T-helper 2 cell treated with Interferon-gamma antibody and Interleukin-4, amounts not matched to agents 5 μg/mL and 100 μg/mL, for 36 hours (primary cell): ENCODE measurements at regions not wholly inside any gene's neighbourhood (a gene's known extent, or its start where the extent isn't known, plus 50 kb on each side); places are given as distances from the start of the nearest gene placed in this dataset.

Source experiments
- DNase-seq: peaks from one replicate; pipeline ENCODE4 v3.0.0; 2021; ENCODE audit warnings: low spot score
- H3K27ac Mint-ChIP-seq: one replicate; pipeline ENCODE4 v1.8.0; 2021; ENCODE audit warnings: mild to moderate bottlenecking, mixed read lengths
- H3K27me3 Mint-ChIP-seq: one replicate; pipeline ENCODE4 v1.8.0; 2021; ENCODE audit warnings: low read depth, mixed read lengths
- H3K36me3 Mint-ChIP-seq: one replicate; pipeline ENCODE4 v1.8.0; 2021; ENCODE audit warnings: low read depth, mixed read lengths
- H3K4me1 Mint-ChIP-seq: one replicate; pipeline ENCODE4 v1.8.0; 2021; ENCODE audit warnings: low read depth, mixed read lengths
- H3K4me3 Mint-ChIP-seq: one replicate; pipeline ENCODE4 v1.8.0; 2022; ENCODE audit warnings: mild to moderate bottlenecking, moderate library complexity, mixed read lengths
- H3K9me3 Mint-ChIP-seq: one replicate; pipeline ENCODE4 v1.8.0; 2021; ENCODE audit warnings: mixed read lengths

- Mint-ChIP-seq H3K27me3 (no peaks in the 10 kb centered on the region), H3K27ac (no peak overlapping the region), H3K4me1 (no peaks in the 10 kb centered on the region), H3K36me3 (no peaks in the 10 kb centered on the region), H3K9me3 (no peaks in the 10 kb centered on the region), H3K4me3 (no peak overlapping the region)
- no peak for DNase-seq
Measured at GRCh38 chr6:147740916-147741315, 232.4 kb downstream of the SAMD5 start.

GRCh38 chr6:147741389-147741788 is 232.9 kb downstream of the SAMD5 start:
- H3K9me3 Mint-ChIP-seq: no peaks in the 10 kb centered on the region
- no peak for DNase-seq
- no peak overlapping the region for H3K4me3 Mint-ChIP-seq
- no peaks in the 10 kb centered on the region for H3K4me1 Mint-ChIP-seq
- H3K27ac Mint-ChIP-seq: no peak overlapping the region
- H3K36me3 Mint-ChIP-seq: no peaks in the 10 kb centered on the region
- H3K27me3 Mint-ChIP-seq: no peaks in the 10 kb centered on the region

- no peaks in the 10 kb centered on the region for H3K36me3 Mint-ChIP-seq
- no peak for DNase-seq
- H3K9me3 Mint-ChIP-seq: no peaks in the 10 kb centered on the region
- no peaks in the 10 kb centered on the region for H3K27me3 Mint-ChIP-seq
- H3K4me3 Mint-ChIP-seq: no peak overlapping the region
- no peak overlapping the region for H3K27ac Mint-ChIP-seq
- no peaks in the 10 kb centered on the region for H3K4me1 Mint-ChIP-seq
Measured at GRCh38 chr6:147742440-147742839, 233.9 kb downstream of the SAMD5 start.

GRCh38 chr6:147744012-147744411 is 235.5 kb downstream of the SAMD5 start:
- no peak for DNase-seq
- Mint-ChIP-seq H3K27me3 (no peaks in the 10 kb centered on the region), H3K9me3 (no peaks in the 10 kb centered on the region), H3K4me3 (no peak overlapping the region), H3K36me3 (no peaks in the 10 kb centered on the region), H3K4me1 (no peaks in the 10 kb centered on the region), H3K27ac (no peak overlapping the region)

GRCh38 chr6:147749331-147749730 is 240.8 kb downstream of the SAMD5 start:
- H3K27ac Mint-ChIP-seq: no peak overlapping the region
- DNase-seq: no peak
- H3K9me3 Mint-ChIP-seq: no peaks in the 10 kb centered on the region
- no peaks in the 10 kb centered on the region for H3K27me3 Mint-ChIP-seq
- no peaks in the 10 kb centered on the region for H3K4me1 Mint-ChIP-seq
- H3K4me3 Mint-ChIP-seq: no peak overlapping the region
- H3K36me3 Mint-ChIP-seq: no peaks in the 10 kb centered on the region

GRCh38 chr6:147750413-147750812 is 241.9 kb downstream of the SAMD5 start:
- Mint-ChIP-seq H3K9me3 (no peaks in the 10 kb centered on the region), H3K27me3 (no peaks in the 10 kb centered on the region), H3K27ac (no peak overlapping the region), H3K36me3 (no peaks in the 10 kb centered on the region), H3K4me1 (no peaks in the 10 kb centered on the region), H3K4me3 (no peak overlapping the region)
- no peak for DNase-seq

- no peak for DNase-seq
- Mint-ChIP-seq H3K27ac (no peak overlapping the region), H3K4me3 (no peak overlapping the region), H3K9me3 (no peaks in the 10 kb centered on the region), H3K36me3 (no peaks in the 10 kb centered on the region), H3K27me3 (no peaks in the 10 kb centered on the region), H3K4me1 (no peaks in the 10 kb centered on the region)
Measured at GRCh38 chr6:147751232-147751631, 242.7 kb downstream of the SAMD5 start.

- DNase-seq: no peak
- Mint-ChIP-seq H3K36me3 (no peaks in the 10 kb centered on the region), H3K4me1 (no peaks in the 10 kb centered on the region), H3K9me3 (no peaks in the 10 kb centered on the region), H3K27me3 (no peaks in the 10 kb centered on the region), H3K4me3 (no peak overlapping the region), H3K27ac (no peak overlapping the region)
Measured at GRCh38 chr6:147752689-147753403, 244.4 kb downstream of the SAMD5 start.

GRCh38 chr6:147755999-147756398 is 247.5 kb downstream of the SAMD5 start:
- Mint-ChIP-seq H3K9me3 (no peaks in the 10 kb centered on the region), H3K36me3 (no peaks in the 10 kb centered on the region), H3K4me1 (no peaks in the 10 kb centered on the region), H3K27me3 (no peaks in the 10 kb centered on the region), H3K27ac (no peak overlapping the region), H3K4me3 (no peak overlapping the region)
- no peak for DNase-seq

GRCh38 chr6:147756891-147757290 is 248.4 kb downstream of the SAMD5 start:
- no peaks in the 10 kb centered on the region for H3K4me1 Mint-ChIP-seq
- H3K27me3 Mint-ChIP-seq: no peaks in the 10 kb centered on the region
- H3K36me3 Mint-ChIP-seq: no peaks in the 10 kb centered on the region
- no peak for DNase-seq
- no peak overlapping the region for H3K4me3 Mint-ChIP-seq
- no peak overlapping the region for H3K27ac Mint-ChIP-seq
- H3K9me3 Mint-ChIP-seq: no peaks in the 10 kb centered on the region

GRCh38 chr6:147757291-147757690 is 248.8 kb downstream of the SAMD5 start:
- Mint-ChIP-seq H3K27me3 (no peaks in the 10 kb centered on the region), H3K9me3 (no peaks in the 10 kb centered on the region), H3K4me1 (no peaks in the 10 kb centered on the region), H3K4me3 (no peak overlapping the region), H3K36me3 (no peaks in the 10 kb centered on the region), H3K27ac (no peak overlapping the region)
- no peak for DNase-seq

GRCh38 chr6:147758303-147758702 is 249.8 kb downstream of the SAMD5 start:
- no peak overlapping the region for H3K4me3 Mint-ChIP-seq
- H3K36me3 Mint-ChIP-seq: no peaks in the 10 kb centered on the region
- DNase-seq: no peak
- no peak overlapping the region for H3K27ac Mint-ChIP-seq
- H3K9me3 Mint-ChIP-seq: no peaks in the 10 kb centered on the region
- H3K27me3 Mint-ChIP-seq: no peaks in the 10 kb centered on the region
- no peaks in the 10 kb centered on the region for H3K4me1 Mint-ChIP-seq

GRCh38 chr6:147759093-147759492 is 250.6 kb downstream of the SAMD5 start:
- H3K9me3 Mint-ChIP-seq: no peaks in the 10 kb centered on the region
- H3K4me1 Mint-ChIP-seq: no peaks in the 10 kb centered on the region
- no peaks in the 10 kb centered on the region for H3K36me3 Mint-ChIP-seq
- DNase-seq: no peak
- no peak overlapping the region for H3K4me3 Mint-ChIP-seq
- no peaks in the 10 kb centered on the region for H3K27me3 Mint-ChIP-seq
- H3K27ac Mint-ChIP-seq: no peak overlapping the region

GRCh38 chr6:147759536-147759935 is 251.0 kb downstream of the SAMD5 start:
- H3K9me3 Mint-ChIP-seq: no peaks in the 10 kb centered on the region
- H3K36me3 Mint-ChIP-seq: no peaks in the 10 kb centered on the region
- H3K4me1 Mint-ChIP-seq: no peaks in the 10 kb centered on the region
- DNase-seq: no peak
- H3K4me3 Mint-ChIP-seq: no peak overlapping the region
- H3K27ac Mint-ChIP-seq: no peak overlapping the region
- no peaks in the 10 kb centered on the region for H3K27me3 Mint-ChIP-seq

- H3K4me3 Mint-ChIP-seq: no peak overlapping the region
- no peaks in the 10 kb centered on the region for H3K27me3 Mint-ChIP-seq
- H3K9me3 Mint-ChIP-seq: no peaks in the 10 kb centered on the region
- no peaks in the 10 kb centered on the region for H3K4me1 Mint-ChIP-seq
- DNase-seq: no peak
- no peaks in the 10 kb centered on the region for H3K36me3 Mint-ChIP-seq
- no peak overlapping the region for H3K27ac Mint-ChIP-seq
Measured at GRCh38 chr6:147765541-147765940, 257.1 kb downstream of the SAMD5 start.
